ENCODE measurements at regions not wholly inside any gene's neighbourhood (a gene's known extent, or its start where the extent isn't known, plus 50 kb on each side); places are given as distances from the start of the nearest gene placed in this dataset.

GRCh38 chr12:126581655-126582054 lies 1516.4 kb downstream of the AACS start:
- DNase-seq (ENCODE audit: low read depth in 1 of 2, low spot score in 1 of 2), result no peak
- no peaks in the 10 kb centered on the region for H3K27me3 ChIP-seq (ENCODE audit: insufficient read depth, poor library complexity, severe bottlenecking)
- TF ChIP-seq POLR2AphosphoS5 (IDR thresholded peaks at IDR 0.05; ENCODE audit: low read depth), result no peak
- no peak overlapping the region for H3K27ac ChIP-seq (replicated peaks)
- no peak overlapping the region for H3K4me3 ChIP-seq (replicated peaks; ENCODE audit: insufficient read depth, low read length)

DNA sequence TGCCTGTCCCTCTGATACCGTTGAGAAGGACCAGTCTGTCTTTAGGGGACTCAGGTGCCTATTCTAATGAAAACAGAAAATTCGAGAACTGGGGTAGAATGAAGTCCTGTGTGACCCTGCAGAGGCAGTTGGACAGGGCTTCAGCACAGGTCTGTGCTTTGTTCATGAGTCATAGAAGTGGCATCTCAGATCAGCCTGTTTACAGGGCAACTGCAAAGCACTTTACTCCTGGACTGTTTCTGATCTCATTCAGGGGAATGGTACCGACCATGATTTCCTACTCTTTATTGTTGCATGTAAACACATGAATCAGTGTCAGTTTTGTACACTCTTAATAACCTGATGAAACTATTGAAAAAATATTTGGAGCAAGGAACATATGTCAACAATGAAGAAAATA lies 1517.0 kb downstream of the AACS start:
- H3K27ac ChIP-seq (replicated peaks), result no peak overlapping the region
- no peaks in the 10 kb centered on the region for H3K27me3 ChIP-seq (ENCODE audit: insufficient read depth, poor library complexity, severe bottlenecking)
- TF ChIP-seq GABPA (IDR thresholded peaks at IDR 0.05; ENCODE audit: low read depth) (no peak), POLR2AphosphoS5 (IDR thresholded peaks at IDR 0.05; ENCODE audit: low read depth) (no peak), SPI1 (IDR thresholded peaks at IDR 0.05; ENCODE audit: borderline replicate concordance, low read depth) (no peak), CTCF (IDR thresholded peaks at IDR 0.05; ENCODE audit: insufficient read depth, low read length) (no peak)
- TF ChIP-seq, protein P1, sequence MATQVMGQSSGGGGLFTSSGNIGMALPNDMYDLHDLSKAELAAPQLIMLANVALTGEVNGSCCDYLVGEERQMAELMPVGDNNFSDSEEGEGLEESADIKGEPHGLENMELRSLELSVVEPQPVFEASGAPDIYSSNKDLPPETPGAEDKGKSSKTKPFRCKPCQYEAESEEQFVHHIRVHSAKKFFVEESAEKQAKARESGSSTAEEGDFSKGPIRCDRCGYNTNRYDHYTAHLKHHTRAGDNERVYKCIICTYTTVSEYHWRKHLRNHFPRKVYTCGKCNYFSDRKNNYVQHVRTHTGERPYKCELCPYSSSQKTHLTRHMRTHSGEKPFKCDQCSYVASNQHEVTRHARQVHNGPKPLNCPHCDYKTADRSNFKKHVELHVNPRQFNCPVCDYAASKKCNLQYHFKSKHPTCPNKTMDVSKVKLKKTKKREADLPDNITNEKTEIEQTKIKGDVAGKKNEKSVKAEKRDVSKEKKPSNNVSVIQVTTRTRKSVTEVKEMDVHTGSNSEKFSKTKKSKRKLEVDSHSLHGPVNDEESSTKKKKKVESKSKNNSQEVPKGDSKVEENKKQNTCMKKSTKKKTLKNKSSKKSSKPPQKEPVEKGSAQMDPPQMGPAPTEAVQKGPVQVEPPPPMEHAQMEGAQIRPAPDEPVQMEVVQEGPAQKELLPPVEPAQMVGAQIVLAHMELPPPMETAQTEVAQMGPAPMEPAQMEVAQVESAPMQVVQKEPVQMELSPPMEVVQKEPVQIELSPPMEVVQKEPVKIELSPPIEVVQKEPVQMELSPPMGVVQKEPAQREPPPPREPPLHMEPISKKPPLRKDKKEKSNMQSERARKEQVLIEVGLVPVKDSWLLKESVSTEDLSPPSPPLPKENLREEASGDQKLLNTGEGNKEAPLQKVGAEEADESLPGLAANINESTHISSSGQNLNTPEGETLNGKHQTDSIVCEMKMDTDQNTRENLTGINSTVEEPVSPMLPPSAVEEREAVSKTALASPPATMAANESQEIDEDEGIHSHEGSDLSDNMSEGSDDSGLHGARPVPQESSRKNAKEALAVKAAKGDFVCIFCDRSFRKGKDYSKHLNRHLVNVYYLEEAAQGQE (IDR thresholded peaks at IDR 0.05; ENCODE audit: insufficient replicate concordance, low read depth), result no peak
- no peak overlapping the region for H3K4me3 ChIP-seq (replicated peaks; ENCODE audit: insufficient read depth, low read length)
- no peak for DNase-seq (ENCODE audit: low read depth in 1 of 2, low spot score in 1 of 2)

DNA sequence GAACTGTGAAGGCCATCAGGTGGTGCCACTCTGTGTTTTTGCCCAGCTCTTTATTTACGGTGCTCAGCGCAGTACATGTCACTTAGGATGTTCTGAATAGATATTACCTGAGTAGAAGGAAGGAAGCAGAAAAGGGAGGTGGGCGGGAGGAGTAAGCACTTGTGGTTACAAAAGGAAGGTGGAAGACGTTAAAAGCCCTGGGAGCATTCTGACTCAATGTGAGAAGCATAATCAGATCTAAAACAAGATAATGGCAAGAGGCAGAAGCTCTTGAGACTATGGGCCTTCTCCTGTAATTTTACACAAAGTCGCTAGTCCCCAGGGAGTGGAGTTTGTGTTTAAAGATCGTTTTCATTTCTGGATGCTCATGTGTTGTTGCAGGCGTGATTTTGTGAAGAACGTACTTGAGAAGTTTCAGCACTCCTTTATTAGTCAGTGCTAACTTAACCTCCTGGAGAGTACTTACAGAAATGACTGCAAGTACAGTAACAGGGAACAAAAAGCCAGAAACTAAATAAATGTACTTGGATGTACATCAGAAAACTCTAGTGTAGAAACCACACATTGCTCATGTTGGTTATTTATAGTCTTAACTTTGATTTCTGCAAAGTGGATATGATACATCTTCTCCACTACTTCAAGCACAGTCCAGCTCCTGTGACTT lies 1523.5 kb downstream of the AACS start:
- H3K4me3 ChIP-seq (replicated peaks; ENCODE audit: insufficient read depth, low read length), result no peak overlapping the region
- no peak for DNase-seq (ENCODE audit: low read depth in 1 of 2, low spot score in 1 of 2)
- no peak overlapping the region for H3K27ac ChIP-seq (replicated peaks)
- H3K27me3 ChIP-seq (ENCODE audit: insufficient read depth, poor library complexity, severe bottlenecking), result no peaks in the 10 kb centered on the region
- TF ChIP-seq CTCF (IDR thresholded peaks at IDR 0.05; ENCODE audit: insufficient read depth, low read length) (no peak), GABPA (IDR thresholded peaks at IDR 0.05; ENCODE audit: low read depth) (no peak), SPI1 (IDR thresholded peaks at IDR 0.05; ENCODE audit: borderline replicate concordance, low read depth) (no peak), POLR2AphosphoS5 (IDR thresholded peaks at IDR 0.05; ENCODE audit: low read depth) (no peak)

DNA sequence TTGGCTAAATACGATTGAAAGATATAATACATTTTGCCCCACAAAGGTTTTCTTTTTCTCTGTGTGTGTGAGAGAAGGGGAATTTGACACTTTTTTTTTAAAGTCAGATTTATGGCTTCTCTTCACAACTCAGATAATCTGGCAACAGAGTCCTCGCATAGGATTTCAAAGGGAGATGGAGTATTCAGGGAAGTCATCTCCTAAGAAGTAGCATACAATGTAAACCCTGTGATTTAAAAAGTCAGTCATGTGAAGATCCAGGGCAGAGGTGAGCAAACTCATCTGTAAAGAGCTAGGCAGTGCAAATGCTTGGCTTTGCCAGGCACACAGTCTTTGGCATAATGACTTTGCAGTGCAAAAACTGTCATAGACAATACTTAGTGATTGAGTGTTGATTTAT lies 1526.3 kb downstream of the AACS start:
- no peak for TF ChIP-seq SPI1 (IDR thresholded peaks at IDR 0.05; ENCODE audit: borderline replicate concordance, low read depth)
- H3K27ac ChIP-seq (replicated peaks), result no peak overlapping the region
- DNase-seq (ENCODE audit: low read depth in 1 of 2, low spot score in 1 of 2), result no peak
- H3K4me3 ChIP-seq (replicated peaks; ENCODE audit: insufficient read depth, low read length), result no peak overlapping the region
- H3K27me3 ChIP-seq (ENCODE audit: insufficient read depth, poor library complexity, severe bottlenecking), result no peaks in the 10 kb centered on the region

- no peak overlapping the region for H3K27ac ChIP-seq (replicated peaks)
- no peaks in the 10 kb centered on the region for H3K27me3 ChIP-seq (ENCODE audit: insufficient read depth, poor library complexity, severe bottlenecking)
- no peak overlapping the region for H3K4me3 ChIP-seq (replicated peaks; ENCODE audit: insufficient read depth, low read length)
- DNase-seq (ENCODE audit: low read depth in 1 of 2, low spot score in 1 of 2), result no peak
- TF ChIP-seq SPI1 (IDR thresholded peaks at IDR 0.05; ENCODE audit: borderline replicate concordance, low read depth), result no peak
- no peak for TF ChIP-seq POLR2AphosphoS5 (IDR thresholded peaks at IDR 0.05; ENCODE audit: low read depth)
- TF ChIP-seq, protein P1 (IDR thresholded peaks at IDR 0.05; ENCODE audit: insufficient replicate concordance, low read depth), result no peak
- TF ChIP-seq CTCF (IDR thresholded peaks at IDR 0.05; ENCODE audit: insufficient read depth, low read length), result no peak
- no peak for TF ChIP-seq GABPA (IDR thresholded peaks at IDR 0.05; ENCODE audit: low read depth)
Measured at GRCh38 chr12:126601184-126602170, 1536.2 kb downstream of the AACS start.

All from HL-60 (cell line).